ENCODE measurements at regions not wholly inside any gene's neighbourhood (a gene's known extent, or its start where the extent isn't known, plus 50 kb on each side); places are given as distances from the start of the nearest gene placed in this dataset.
"Not testable (repeated sequence)": the region's sequence is repeated elsewhere in the genome, so short reads cannot be mapped to it uniquely, and the experiment has no call there.

GRCh38 chr2:91422102-91422501 lies 2730.6 kb downstream of the RPIA start:
- DNase-seq: not testable (repeated sequence)

- not testable (repeated sequence) for DNase-seq
These were observed 2735.7 kb downstream of the RPIA start for GRCh38 chr2:91427148-91427547.

- not testable (repeated sequence) for DNase-seq
These were observed 2750.4 kb downstream of the RPIA start for GRCh38 chr2:91441932-91442245.

GRCh38 chr2:91442246-91442905 lies 2750.9 kb downstream of the RPIA start:
- no peak for DNase-seq

GRCh38 chr2:91442906-91443729 lies 2751.6 kb downstream of the RPIA start:
- not testable (repeated sequence) for DNase-seq

- not testable (repeated sequence) for DNase-seq
These were observed 2752.2 kb downstream of the RPIA start for GRCh38 chr2:91443730-91444115.

- not testable (repeated sequence) for DNase-seq
These were observed 2754.2 kb downstream of the RPIA start for GRCh38 chr2:91445705-91446104.

- DNase-seq: not testable (repeated sequence)
These were observed 2755.0 kb downstream of the RPIA start for GRCh38 chr2:91446489-91446888.

GRCh38 chr2:91446915-91447314 lies 2755.4 kb downstream of the RPIA start:
- not testable (repeated sequence) for DNase-seq

GRCh38 chr2:91447508-91447907 lies 2756.0 kb downstream of the RPIA start:
- DNase-seq: not testable (repeated sequence)

GRCh38 chr2:91462292-91462691 lies 2770.8 kb downstream of the RPIA start:
- not testable (repeated sequence) for DNase-seq

- DNase-seq: not testable (repeated sequence)
These were observed 2771.5 kb downstream of the RPIA start for GRCh38 chr2:91463007-91463406.

GRCh38 chr2:91466780-91467363 lies 2775.4 kb downstream of the RPIA start:
- DNase-seq: not testable (repeated sequence)

- not testable (repeated sequence) for DNase-seq
These were observed 2784.9 kb downstream of the RPIA start for GRCh38 chr2:91476244-91476935.

GRCh38 chr2:91476936-91477246 lies 2785.4 kb downstream of the RPIA start:
- DNase-seq: not testable (repeated sequence)

- DNase-seq: not testable (repeated sequence)
These were observed 2785.8 kb downstream of the RPIA start for GRCh38 chr2:91477291-91477690.

GRCh38 chr2:91477731-91478672 lies 2786.5 kb downstream of the RPIA start:
- peak; percentile 2 for DNase-seq

- not testable (repeated sequence) for DNase-seq
These were observed 2787.6 kb downstream of the RPIA start for GRCh38 chr2:91478851-91479718.

GRCh38 chr2:91485226-91485625 lies 2793.8 kb downstream of the RPIA start:
- not testable (repeated sequence) for DNase-seq

GRCh38 chr2:91497129-91498064 lies 2805.9 kb downstream of the RPIA start:
- DNase-seq: not testable (repeated sequence)
